ENCODE measurements at regions not wholly inside any gene's neighbourhood (a gene's known extent, or its start where the extent isn't known, plus 50 kb on each side); places are given as distances from the start of the nearest gene placed in this dataset.

GRCh38 chr15:35722501-35722900, 176.5 kb upstream of the DPH6 start:
- Histone ChIP-seq H3K23ac (ENCODE audit: low read depth, low read length, poor library complexity) (no peak overlapping the region), H3K9me3 (replicated peaks in 1 of 2; ENCODE audit: control insufficient read depth in 2 of 2, insufficient read depth in 1 of 2, low read depth in 1 of 2, low read length in 2 of 2) (no peaks in the 10 kb centered on the region), H2BK5ac (ENCODE audit: low read length) (no peak overlapping the region), H3K4me1 (ENCODE audit: control insufficient read depth in 2 of 2, insufficient read depth in 1 of 2, low read depth in 1 of 2, low read length in 2 of 2) (no peaks in the 10 kb centered on the region), H2AK5ac (ENCODE audit: low read depth, low read length) (no peak overlapping the region), H3K4ac (ENCODE audit: low read length) (no peak overlapping the region), H3K27ac (replicated peaks; ENCODE audit: low read length) (no peak overlapping the region), H3K18ac (ENCODE audit: low read length) (no peak overlapping the region), H2BK120ac (ENCODE audit: low read depth, low read length) (no peak overlapping the region), H2AFZ (ENCODE audit: low read length) (no peak overlapping the region), H3K36me3 (replicated peaks in 1 of 2; ENCODE audit: control insufficient read depth in 2 of 2, insufficient read depth in 2 of 2, low read length in 2 of 2) (no peaks in the 10 kb centered on the region), H3K14ac (ENCODE audit: low read length) (no peak overlapping the region), H3K9ac (ENCODE audit: low read depth, low read length, poor library complexity) (no peak overlapping the region), H3K27me3 (ENCODE audit: control insufficient read depth in 3 of 3, insufficient read depth in 3 of 3, low read depth in 1 of 3, low read length in 3 of 3) (no peaks in the 10 kb centered on the region), H3K79me1 (ENCODE audit: low read depth, low read length) (no peaks in the 10 kb centered on the region), H2BK15ac (ENCODE audit: low read length) (no peak overlapping the region), H3K4me3 (ENCODE audit: low read length in 2 of 2) (no peak overlapping the region), H4K8ac (ENCODE audit: low read depth, low read length) (no peak overlapping the region), H3K4me2 (ENCODE audit: insufficient read depth, low read length, poor library complexity, severe bottlenecking) (no peak overlapping the region), H2BK12ac (ENCODE audit: low read length) (no peak overlapping the region), H4K91ac (ENCODE audit: low read depth, low read length, poor library complexity) (no peak overlapping the region)
- no peak for DNase-seq (ENCODE audit: low spot score)
- 100% methylated on average over 1 of the region's 3 CpGs; no CpG with 5 or more reads in 1 of the 2 donors for WGBS, 2 donors (ENCODE audit: extremely low coverage in 2 of 2, insufficient read length in 2 of 2, insufficient replicate concordance in 1 of 2)

GRCh38 chr15:35723120-35723847, 177.3 kb upstream of the DPH6 start:
- Histone ChIP-seq H3K27ac (replicated peaks; ENCODE audit: low read length) (no peak overlapping the region), H3K36me3 (replicated peaks in 1 of 2; ENCODE audit: control insufficient read depth in 2 of 2, insufficient read depth in 2 of 2, low read length in 2 of 2) (no peaks in the 10 kb centered on the region), H3K4ac (ENCODE audit: low read length) (no peak overlapping the region), H3K79me1 (ENCODE audit: low read depth, low read length) (no peaks in the 10 kb centered on the region), H3K4me1 (ENCODE audit: control insufficient read depth in 2 of 2, insufficient read depth in 1 of 2, low read depth in 1 of 2, low read length in 2 of 2) (no peaks in the 10 kb centered on the region), H3K4me2 (ENCODE audit: insufficient read depth, low read length, poor library complexity, severe bottlenecking) (no peak overlapping the region), H3K4me3 (ENCODE audit: low read length in 2 of 2) (no peak overlapping the region), H3K14ac (ENCODE audit: low read length) (no peak overlapping the region), H4K8ac (ENCODE audit: low read depth, low read length) (no peak overlapping the region), H3K9me3 (replicated peaks in 1 of 2; ENCODE audit: control insufficient read depth in 2 of 2, insufficient read depth in 1 of 2, low read depth in 1 of 2, low read length in 2 of 2) (no peaks in the 10 kb centered on the region), H3K23ac (ENCODE audit: low read depth, low read length, poor library complexity) (no peak overlapping the region), H2AFZ (ENCODE audit: low read length) (no peak overlapping the region), H3K9ac (ENCODE audit: low read depth, low read length, poor library complexity) (no peak overlapping the region), H2BK12ac (ENCODE audit: low read length) (no peak overlapping the region), H2BK5ac (ENCODE audit: low read length) (no peak overlapping the region), H2AK5ac (ENCODE audit: low read depth, low read length) (no peak overlapping the region), H2BK15ac (ENCODE audit: low read length) (no peak overlapping the region), H3K18ac (ENCODE audit: low read length) (no peak overlapping the region), H3K27me3 (ENCODE audit: control insufficient read depth in 3 of 3, insufficient read depth in 3 of 3, low read depth in 1 of 3, low read length in 3 of 3) (no peaks in the 10 kb centered on the region), H4K91ac (ENCODE audit: low read depth, low read length, poor library complexity) (no peak overlapping the region), H2BK120ac (ENCODE audit: low read depth, low read length) (no peak overlapping the region)
- no peak for DNase-seq (ENCODE audit: low spot score)
- WGBS, 2 donors (ENCODE audit: extremely low coverage in 2 of 2, insufficient read length in 2 of 2, insufficient replicate concordance in 1 of 2), result no CpG with 5 or more reads among the region's 5 CpGs

GRCh38 chr15:35723852-35724251, 177.9 kb upstream of the DPH6 start:
- Histone ChIP-seq H3K79me1 (ENCODE audit: low read depth, low read length) (no peaks in the 10 kb centered on the region), H3K4ac (ENCODE audit: low read length) (no peak overlapping the region), H2AK5ac (ENCODE audit: low read depth, low read length) (no peak overlapping the region), H3K9ac (ENCODE audit: low read depth, low read length, poor library complexity) (no peak overlapping the region), H3K18ac (ENCODE audit: low read length) (no peak overlapping the region), H3K4me3 (ENCODE audit: low read length in 2 of 2) (no peak overlapping the region), H3K4me1 (ENCODE audit: control insufficient read depth in 2 of 2, insufficient read depth in 1 of 2, low read depth in 1 of 2, low read length in 2 of 2) (no peaks in the 10 kb centered on the region), H2BK15ac (ENCODE audit: low read length) (no peak overlapping the region), H3K27ac (replicated peaks; ENCODE audit: low read length) (no peak overlapping the region), H3K14ac (ENCODE audit: low read length) (no peak overlapping the region), H3K4me2 (ENCODE audit: insufficient read depth, low read length, poor library complexity, severe bottlenecking) (no peak overlapping the region), H2BK120ac (ENCODE audit: low read depth, low read length) (no peak overlapping the region), H3K27me3 (ENCODE audit: control insufficient read depth in 3 of 3, insufficient read depth in 3 of 3, low read depth in 1 of 3, low read length in 3 of 3) (no peaks in the 10 kb centered on the region), H4K8ac (ENCODE audit: low read depth, low read length) (no peak overlapping the region), H4K91ac (ENCODE audit: low read depth, low read length, poor library complexity) (no peak overlapping the region), H3K36me3 (replicated peaks in 1 of 2; ENCODE audit: control insufficient read depth in 2 of 2, insufficient read depth in 2 of 2, low read length in 2 of 2) (no peaks in the 10 kb centered on the region), H3K23ac (ENCODE audit: low read depth, low read length, poor library complexity) (no peak overlapping the region), H2AFZ (ENCODE audit: low read length) (no peak overlapping the region), H2BK5ac (ENCODE audit: low read length) (no peak overlapping the region), H3K9me3 (replicated peaks in 1 of 2; ENCODE audit: control insufficient read depth in 2 of 2, insufficient read depth in 1 of 2, low read depth in 1 of 2, low read length in 2 of 2) (no peaks in the 10 kb centered on the region), H2BK12ac (ENCODE audit: low read length) (no peak overlapping the region)
- no CpG with 5 or more reads among the region's 4 CpGs for WGBS, 2 donors (ENCODE audit: extremely low coverage in 2 of 2, insufficient read length in 2 of 2, insufficient replicate concordance in 1 of 2)
- no peak for DNase-seq (ENCODE audit: low spot score)

- Histone ChIP-seq H3K9me3 (replicated peaks in 1 of 2; ENCODE audit: control insufficient read depth in 2 of 2, insufficient read depth in 1 of 2, low read depth in 1 of 2, low read length in 2 of 2) (no peaks in the 10 kb centered on the region), H3K4me1 (ENCODE audit: control insufficient read depth in 2 of 2, insufficient read depth in 1 of 2, low read depth in 1 of 2, low read length in 2 of 2) (no peaks in the 10 kb centered on the region), H2BK5ac (ENCODE audit: low read length) (no peak overlapping the region), H2AK5ac (ENCODE audit: low read depth, low read length) (no peak overlapping the region), H3K18ac (ENCODE audit: low read length) (no peak overlapping the region), H2BK120ac (ENCODE audit: low read depth, low read length) (no peak overlapping the region), H3K4ac (ENCODE audit: low read length) (no peak overlapping the region), H2AFZ (ENCODE audit: low read length) (no peak overlapping the region), H3K14ac (ENCODE audit: low read length) (no peak overlapping the region), H3K79me1 (ENCODE audit: low read depth, low read length) (no peaks in the 10 kb centered on the region), H4K91ac (ENCODE audit: low read depth, low read length, poor library complexity) (no peak overlapping the region), H4K8ac (ENCODE audit: low read depth, low read length) (no peak overlapping the region), H2BK12ac (ENCODE audit: low read length) (no peak overlapping the region), H2BK15ac (ENCODE audit: low read length) (no peak overlapping the region), H3K27ac (replicated peaks; ENCODE audit: low read length) (no peak overlapping the region), H3K4me2 (ENCODE audit: insufficient read depth, low read length, poor library complexity, severe bottlenecking) (no peak overlapping the region), H3K36me3 (replicated peaks in 1 of 2; ENCODE audit: control insufficient read depth in 2 of 2, insufficient read depth in 2 of 2, low read length in 2 of 2) (no peaks in the 10 kb centered on the region), H3K4me3 (ENCODE audit: low read length in 2 of 2) (no peak overlapping the region), H3K9ac (ENCODE audit: low read depth, low read length, poor library complexity) (no peak overlapping the region), H3K27me3 (ENCODE audit: control insufficient read depth in 3 of 3, insufficient read depth in 3 of 3, low read depth in 1 of 3, low read length in 3 of 3) (no peaks in the 10 kb centered on the region), H3K23ac (ENCODE audit: low read depth, low read length, poor library complexity) (no peak overlapping the region)
- no peak for DNase-seq (ENCODE audit: low spot score)
Measured at GRCh38 chr15:35724626-35725025, 178.7 kb upstream of the DPH6 start.
